SK-N-SH treated with all-trans-retinoic acid at 6 μM for 48 hours (cell line): ENCODE measurements at regions not wholly inside any gene's neighbourhood (a gene's known extent, or its start where the extent isn't known, plus 50 kb on each side); places are given as distances from the start of the nearest gene placed in this dataset.

Experiments used
- ATAC-seq: fragments of 200-7000 bp; cut with Tn5 transposase; 3 replicates; pipeline ENCODE4 v1.9.1; 2020; ENCODE audit warnings: mild to moderate bottlenecking, moderate library complexity
- ARNTL ChIP-seq: fragments of 450-650 bp; formaldehyde crosslinking; IDR thresholded peaks from 2 replicates; pipeline ENCODE4 v1.5.0; 2020; ENCODE audit warnings: low read depth, mild to moderate bottlenecking, moderate library complexity, borderline replicate concordance
- BACH2 ChIP-seq: fragments of 250-450 bp; sonication (Bioruptor Pico); IDR thresholded peaks from 2 replicates; pipeline ENCODE4 v1.9.0; 2021; ENCODE audit warnings: mild to moderate bottlenecking, borderline replicate concordance
- CREB5 ChIP-seq: fragments of 250-450 bp; sonication (Bioruptor Pico); IDR thresholded peaks from 2 replicates; pipeline ENCODE4 v1.5.1; 2020; ENCODE audit warnings: low read depth, mild to moderate bottlenecking, moderate library complexity
- CSDC2 ChIP-seq: fragments of 250-450 bp; sonication (Bioruptor Pico); IDR thresholded peaks from 2 replicates; pipeline ENCODE4 v1.5.0; 2020; ENCODE audit warnings: mild to moderate bottlenecking, moderate library complexity
- CSRNP3 ChIP-seq: fragments of 250-450 bp; sonication (Bioruptor Pico); IDR thresholded peaks from 2 replicates; pipeline ENCODE4 v1.5.1; 2021; ENCODE audit warnings: mild to moderate bottlenecking, moderate library complexity
- GLIS3 ChIP-seq: fragments of 250-450 bp; sonication (Bioruptor Pico); IDR thresholded peaks from 2 replicates; pipeline ENCODE4 v1.5.0; 2020; ENCODE audit warnings: mild to moderate bottlenecking, moderate library complexity
- OSR1 ChIP-seq: fragments of 250-450 bp; sonication (Bioruptor Pico); IDR thresholded peaks from 2 replicates; pipeline ENCODE4 v1.8.0; 2022; ENCODE audit warnings: moderate library complexity, mild to moderate bottlenecking, inconsistent platforms
- PATZ1 ChIP-seq: fragments of 250-450 bp; sonication (Bioruptor Pico); IDR thresholded peaks from 2 replicates; pipeline ENCODE4 v1.8.0; 2020; ENCODE audit warnings: mild to moderate bottlenecking, moderate library complexity, borderline replicate concordance
- POU6F1 ChIP-seq: fragments of 250-450 bp; sonication (Bioruptor Pico); IDR thresholded peaks from 2 replicates; pipeline ENCODE4 v1.8.0; 2021; ENCODE audit warnings: low read depth, mild to moderate bottlenecking, moderate library complexity, borderline replicate concordance
- PPARA ChIP-seq: fragments of 250-450 bp; sonication (Bioruptor Pico); IDR thresholded peaks from 2 replicates; pipeline ENCODE4 v1.5.0; 2020; ENCODE audit warnings: mild to moderate bottlenecking, borderline replicate concordance
- SNAI2 ChIP-seq: fragments of 250-450 bp; sonication (Bioruptor Pico); IDR thresholded peaks from 2 replicates; pipeline ENCODE4 v1.5.0; 2020; ENCODE audit warnings: mild to moderate bottlenecking, moderate library complexity
- TCF4 ChIP-seq: fragments of 250-450 bp; sonication (Bioruptor Pico); IDR thresholded peaks from 2 replicates; pipeline ENCODE4 v1.8.0; 2021; ENCODE audit warnings: mild to moderate bottlenecking, moderate library complexity, borderline replicate concordance
- TSHZ2 ChIP-seq: fragments of 250-450 bp; sonication (Bioruptor Pico); IDR thresholded peaks from 2 replicates; pipeline ENCODE4 v1.5.0; 2020; ENCODE audit warnings: mild to moderate bottlenecking, moderate library complexity
- ZC3H10 ChIP-seq: fragments of 250-450 bp; sonication (Bioruptor Pico); IDR thresholded peaks from 2 replicates; pipeline ENCODE4 v1.5.1; 2021; ENCODE audit warnings: mild to moderate bottlenecking, moderate library complexity
- ZFP3 ChIP-seq: fragments of 250-450 bp; sonication (Bioruptor Pico); IDR thresholded peaks from 2 replicates; pipeline ENCODE4 v1.5.0; 2020; ENCODE audit warnings: mild to moderate bottlenecking, moderate library complexity
- ZFP30 ChIP-seq: fragments of 450-650 bp; formaldehyde crosslinking; IDR thresholded peaks from 2 replicates; pipeline ENCODE4 v1.5.0; 2022; ENCODE audit warnings: mild to moderate bottlenecking, moderate library complexity
- ZNF565 ChIP-seq: fragments of 450-650 bp; formaldehyde crosslinking; conservative IDR thresholded peaks from 2 replicates; pipeline ENCODE4 v1.5.0; 2020; ENCODE audit warnings: low read depth, mild to moderate bottlenecking, moderate library complexity

- ATAC-seq: peak; percentile 7
These were observed 96.2 kb upstream of the TMPO start for GRCh38 chr12:98419081-98419794.

GRCh38 chr12:98419795-98420404, 95.5 kb upstream of the TMPO start:
- no peak for ATAC-seq
- no peak for TF ChIP-seq PATZ1 (CRISPR knock-in tag)
- no peak for TF ChIP-seq ZC3H10 (CRISPR knock-in tag)
- TF ChIP-seq TSHZ2 (CRISPR knock-in tag): no peak
- no peak for TF ChIP-seq TCF4 (CRISPR knock-in tag)
- TF ChIP-seq SNAI2 (CRISPR knock-in tag): no peak
- no peak for TF ChIP-seq BACH2 (CRISPR knock-in tag)
- no peak for TF ChIP-seq CREB5 (CRISPR knock-in tag)
- TF ChIP-seq PPARA (CRISPR knock-in tag): no peak

More at GRCh38 chr12:98419081-98419794, 96.2 kb upstream of the TMPO start:
- TF ChIP-seq ZC3H10 (CRISPR knock-in tag) (no peak), CSRNP3 (no peak), GLIS3 (CRISPR knock-in tag) (no peak), POU6F1 (CRISPR knock-in tag) (no peak), ZNF565 (CRISPR knock-in tag) (no peak), BACH2 (CRISPR knock-in tag) (no peak), ZFP3 (CRISPR knock-in tag) (no peak), CSDC2 (no peak), TSHZ2 (CRISPR knock-in tag) (no peak), OSR1 (CRISPR knock-in tag) (no peak), SNAI2 (CRISPR knock-in tag) (no peak), CREB5 (CRISPR knock-in tag) (no peak), ZFP30 (CRISPR knock-in tag) (no peak), ARNTL (CRISPR knock-in tag) (no peak), PPARA (CRISPR knock-in tag) (no peak)
